ENCODE measurements at regions not wholly inside any gene's neighbourhood (a gene's known extent, or its start where the extent isn't known, plus 50 kb on each side); places are given as distances from the start of the nearest gene placed in this dataset.

DNA sequence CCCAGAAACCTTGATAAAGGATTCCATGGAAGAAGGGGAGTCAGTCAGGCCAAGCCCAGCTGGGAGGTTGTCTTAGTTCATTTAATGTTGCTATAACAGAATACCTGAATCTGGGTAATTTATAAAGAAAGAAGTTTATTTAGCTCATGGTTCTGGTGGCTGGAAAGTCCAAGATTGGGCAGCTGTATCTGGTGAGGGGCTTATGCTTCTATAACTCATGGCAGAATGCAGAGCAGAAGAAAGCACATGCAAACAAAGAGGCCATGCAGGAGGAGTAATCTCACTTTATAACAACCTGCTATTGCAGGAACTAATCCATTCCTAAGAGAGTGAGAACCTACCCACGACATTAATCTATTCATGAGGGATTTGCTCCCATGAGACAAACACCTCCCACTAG, 54.2 kb upstream of the ANKRD1 start:
- TF ChIP-seq, protein P1, sequence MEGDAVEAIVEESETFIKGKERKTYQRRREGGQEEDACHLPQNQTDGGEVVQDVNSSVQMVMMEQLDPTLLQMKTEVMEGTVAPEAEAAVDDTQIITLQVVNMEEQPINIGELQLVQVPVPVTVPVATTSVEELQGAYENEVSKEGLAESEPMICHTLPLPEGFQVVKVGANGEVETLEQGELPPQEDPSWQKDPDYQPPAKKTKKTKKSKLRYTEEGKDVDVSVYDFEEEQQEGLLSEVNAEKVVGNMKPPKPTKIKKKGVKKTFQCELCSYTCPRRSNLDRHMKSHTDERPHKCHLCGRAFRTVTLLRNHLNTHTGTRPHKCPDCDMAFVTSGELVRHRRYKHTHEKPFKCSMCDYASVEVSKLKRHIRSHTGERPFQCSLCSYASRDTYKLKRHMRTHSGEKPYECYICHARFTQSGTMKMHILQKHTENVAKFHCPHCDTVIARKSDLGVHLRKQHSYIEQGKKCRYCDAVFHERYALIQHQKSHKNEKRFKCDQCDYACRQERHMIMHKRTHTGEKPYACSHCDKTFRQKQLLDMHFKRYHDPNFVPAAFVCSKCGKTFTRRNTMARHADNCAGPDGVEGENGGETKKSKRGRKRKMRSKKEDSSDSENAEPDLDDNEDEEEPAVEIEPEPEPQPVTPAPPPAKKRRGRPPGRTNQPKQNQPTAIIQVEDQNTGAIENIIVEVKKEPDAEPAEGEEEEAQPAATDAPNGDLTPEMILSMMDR (conservative IDR thresholded peaks at IDR 0.05; ENCODE audit: low read depth, low read length), result no peak

DNA sequence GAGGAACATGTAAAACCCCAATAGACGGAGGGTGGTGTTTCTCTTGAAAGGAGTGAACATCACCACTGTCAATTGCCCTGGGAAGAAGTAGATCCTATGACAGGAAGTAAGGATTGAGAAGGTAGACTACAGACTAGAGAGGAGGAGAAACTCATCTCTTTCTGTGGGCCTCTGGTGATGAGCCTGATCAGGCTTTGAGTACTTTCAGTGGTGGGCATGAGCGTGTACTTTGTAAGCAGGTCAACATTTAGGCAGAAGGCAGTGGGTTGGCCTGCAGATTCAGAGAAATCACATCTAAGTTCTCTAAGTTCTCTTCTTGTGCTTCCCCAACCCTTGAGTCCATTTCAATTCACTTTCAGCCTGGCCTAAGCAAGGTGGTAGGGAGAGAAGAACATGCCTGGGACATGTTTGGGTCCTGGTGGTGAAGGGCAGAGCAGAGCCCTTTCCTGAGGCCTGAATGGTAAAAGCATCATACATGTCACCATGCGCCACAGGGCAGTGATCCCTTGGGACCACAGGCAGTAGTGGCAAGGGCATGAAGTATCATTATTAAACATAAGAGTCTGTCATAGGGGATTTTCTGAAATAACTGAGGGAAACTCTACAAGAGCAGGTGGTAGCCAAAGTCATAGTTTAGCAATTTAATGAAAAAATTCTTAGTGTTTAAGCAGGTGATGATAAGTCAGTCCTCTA, 56.4 kb upstream of the ANKRD1 start:
- TF ChIP-seq, protein P1 (conservative IDR thresholded peaks at IDR 0.05; ENCODE audit: low read depth, low read length), result no peak
- no peak for DNase-seq (ENCODE audit: low read depth)
- H3K4me3 ChIP-seq (ENCODE audit: low read length), result no peak overlapping the region

More for the DNA sequence above, 54.2 kb upstream of the ANKRD1 start:
- DNase-seq (ENCODE audit: low read depth), result no peak
- H3K4me3 ChIP-seq (ENCODE audit: low read length), result no peak overlapping the region

DNA sequence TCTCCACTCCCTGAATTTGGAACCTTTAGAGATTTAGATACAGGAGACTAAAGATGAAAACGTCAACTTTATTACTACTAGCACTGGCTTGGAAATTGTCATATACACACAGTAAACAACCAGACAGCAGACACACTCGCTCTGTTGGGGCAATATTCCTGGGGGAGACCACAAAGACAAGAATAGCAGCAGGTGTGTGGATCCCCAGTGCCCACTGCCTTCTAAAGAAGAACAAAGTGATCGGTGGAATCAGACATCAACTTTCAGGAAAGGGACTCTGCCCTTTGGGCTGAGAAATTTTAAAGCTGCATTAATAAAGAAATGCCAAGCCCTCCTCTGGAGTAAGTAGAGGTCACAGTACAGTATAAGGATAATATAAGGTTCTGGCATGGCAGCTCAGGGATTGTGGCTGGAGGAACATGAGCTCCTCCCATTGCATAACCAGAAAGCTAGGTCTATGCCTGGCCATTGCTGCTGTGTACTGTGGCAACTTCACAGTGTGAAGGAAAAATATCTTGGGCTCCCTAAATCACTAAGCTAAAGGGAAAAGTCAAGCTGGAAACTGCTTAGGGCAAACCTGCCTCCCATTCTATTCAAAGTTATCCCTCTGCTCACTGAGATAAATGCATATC, 57.1 kb upstream of the ANKRD1 start:
- no peak overlapping the region for H3K4me3 ChIP-seq (ENCODE audit: low read length)
- TF ChIP-seq, protein P1 (conservative IDR thresholded peaks at IDR 0.05; ENCODE audit: low read depth, low read length), result no peak
- no peak for DNase-seq (ENCODE audit: low read depth)

DNA sequence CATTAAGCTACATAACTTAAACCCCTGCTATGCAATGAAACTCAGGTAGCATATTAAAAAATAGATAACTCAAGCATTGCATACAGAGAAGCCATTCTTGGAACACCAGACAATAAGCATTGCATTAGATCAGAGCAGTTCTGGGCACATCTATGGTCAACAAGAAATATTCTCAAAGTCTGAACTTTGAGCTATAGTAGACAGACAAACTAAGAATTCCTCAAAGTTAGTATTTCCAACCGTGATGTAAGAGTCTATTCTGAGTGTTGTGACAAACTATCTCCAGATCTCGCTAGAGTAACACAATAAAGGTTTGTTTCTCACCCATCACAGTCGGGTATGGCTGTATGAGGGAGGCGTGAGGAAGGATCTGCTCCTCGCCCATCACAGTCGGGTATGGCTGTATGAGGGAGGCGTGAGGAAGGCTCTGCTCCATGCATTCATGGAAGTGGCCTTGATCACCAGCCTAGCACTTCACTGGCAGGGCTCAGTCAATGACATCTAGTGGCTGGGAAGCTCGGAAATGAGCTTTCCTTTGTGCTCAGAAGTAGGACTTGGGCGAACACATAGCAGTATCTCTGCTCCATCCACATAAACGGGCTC, 61.6 kb upstream of the ANKRD1 start:
- H3K4me3 ChIP-seq (ENCODE audit: low read length), result no peak overlapping the region
- TF ChIP-seq, protein P1 (conservative IDR thresholded peaks at IDR 0.05; ENCODE audit: low read depth, low read length), result no peak
- DNase-seq (ENCODE audit: low read depth), result no peak

DNA sequence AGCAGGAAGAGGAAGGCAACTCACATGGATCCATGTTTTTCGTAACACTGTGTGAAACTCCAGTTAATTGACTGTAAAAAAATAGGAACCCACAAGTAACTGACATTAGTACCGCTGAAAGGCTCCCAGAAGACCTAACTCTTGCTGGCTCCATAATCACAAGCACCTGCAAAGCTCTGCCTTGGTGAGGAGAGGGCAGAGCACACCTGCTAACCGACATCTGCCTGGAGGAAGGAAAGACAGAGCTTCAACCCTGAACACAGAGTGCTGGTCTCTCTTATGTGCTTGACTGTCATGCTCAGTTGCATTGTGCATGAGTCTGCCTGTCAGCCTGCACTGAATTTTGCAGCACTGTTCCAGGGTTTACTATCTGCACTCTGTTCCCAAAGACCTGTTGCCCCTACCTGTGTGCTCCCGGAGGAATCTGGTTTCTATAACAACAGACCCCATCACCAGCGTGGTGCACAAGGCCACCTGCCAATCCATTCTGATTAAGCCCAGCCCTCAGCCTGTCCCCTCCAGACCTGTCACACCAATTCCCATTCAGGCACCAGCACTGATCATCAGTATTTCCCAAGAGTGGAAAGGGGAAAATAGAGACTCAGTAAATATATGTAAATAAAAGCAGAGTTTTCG, 63.1 kb upstream of the ANKRD1 start:
- TF ChIP-seq, protein P1 (conservative IDR thresholded peaks at IDR 0.05; ENCODE audit: low read depth, low read length), result no peak
- DNase-seq (ENCODE audit: low read depth), result no peak
- no peak overlapping the region for H3K4me3 ChIP-seq (ENCODE audit: low read length)

DNA sequence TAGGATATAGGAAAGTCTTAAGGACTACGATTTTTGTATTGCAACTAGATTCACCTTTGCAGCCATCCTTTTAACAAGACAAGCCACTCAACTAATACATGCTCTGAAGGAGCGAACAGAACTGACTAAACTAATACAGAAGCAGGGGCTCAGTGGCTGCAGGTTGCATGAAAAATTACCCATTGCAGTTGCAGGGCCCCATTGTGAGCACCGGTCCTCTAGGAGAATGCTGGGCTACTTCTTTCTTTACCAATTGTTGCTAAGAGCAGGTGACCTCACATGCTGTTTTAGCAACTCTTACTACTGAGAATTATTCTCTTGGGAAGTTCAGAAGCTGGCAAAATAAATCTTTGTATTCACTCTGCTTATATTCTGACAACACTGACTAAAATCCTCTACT, 64.0 kb upstream of the ANKRD1 start:
- H3K4me3 ChIP-seq (ENCODE audit: low read length), result no peak overlapping the region
- TF ChIP-seq, protein P1 (conservative IDR thresholded peaks at IDR 0.05; ENCODE audit: low read depth, low read length), result no peak
- no peak for DNase-seq (ENCODE audit: low read depth)

Data from retinal pigment epithelial cell (primary cell).